HT-29 (cell line): ENCODE measurements at regions not wholly inside any gene's neighbourhood (a gene's known extent, or its start where the extent isn't known, plus 50 kb on each side); places are given as distances from the start of the nearest gene placed in this dataset.

Experiments used
- DNase-seq: peaks from one replicate; pipeline ENCODE4 v3.0.0-alpha.2; 2015; ENCODE audit warnings: low spot score

- DNase-seq: no peak
These were observed 147.0 kb downstream of the ENGASE start for GRCh38 chr17:79221597-79221996.

DNA sequence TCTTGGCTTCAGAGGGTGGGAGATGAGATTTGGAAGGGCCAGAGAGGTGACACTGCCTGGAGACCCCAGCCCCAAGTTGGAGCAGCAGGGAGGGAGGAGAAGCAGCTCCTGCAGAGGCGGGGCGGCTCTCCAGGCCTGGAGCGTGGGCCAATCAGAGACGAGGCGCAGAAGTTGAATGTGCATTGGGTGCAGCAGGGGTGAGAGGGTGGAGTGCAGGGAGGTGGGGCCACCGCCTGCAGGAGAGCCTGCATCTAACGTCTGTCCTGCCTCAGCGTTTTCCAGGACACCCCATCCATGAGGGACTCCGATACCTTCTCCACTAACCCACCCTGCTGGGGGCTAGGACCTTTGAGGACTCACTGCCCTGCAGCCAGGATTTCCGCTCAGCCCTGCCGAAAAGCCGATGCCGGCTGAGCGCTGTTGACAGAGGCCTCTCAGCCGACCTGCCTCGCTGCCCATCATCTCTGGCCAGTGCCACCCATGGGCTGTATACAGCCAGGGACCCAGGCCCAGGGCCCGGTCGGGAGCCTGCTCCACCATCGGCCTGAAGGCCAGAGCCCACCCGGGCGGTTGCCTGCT is 146.2 kb downstream of the ENGASE start:
- DNase-seq: no peak

DNA sequence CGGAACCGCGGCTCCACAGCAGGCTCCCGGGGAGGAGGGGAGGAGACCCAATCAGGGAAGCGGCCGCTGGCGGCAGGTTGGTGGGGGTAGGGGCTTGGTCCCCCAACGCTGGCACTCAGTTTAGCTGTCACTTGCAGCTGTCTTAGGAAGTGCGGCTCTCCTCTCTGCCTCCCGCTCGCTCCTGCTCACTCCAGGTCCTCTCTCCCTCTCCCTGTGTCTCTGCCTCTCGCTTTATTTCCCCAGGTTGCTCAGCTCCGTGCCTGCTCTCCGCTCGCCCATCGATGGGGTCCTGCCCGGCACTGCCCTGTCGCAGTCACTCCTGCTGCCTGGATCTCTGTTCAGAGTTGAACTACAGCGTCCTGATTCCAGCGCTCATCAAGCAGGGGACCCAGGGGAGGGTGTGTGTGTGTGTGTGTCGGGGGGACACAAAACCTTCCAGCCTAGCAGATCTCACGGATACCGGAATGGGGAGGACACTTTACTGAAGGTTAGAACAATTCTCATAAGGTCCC is 145.6 kb downstream of the ENGASE start:
- DNase-seq: no peak

GRCh38 chr17:79219208-79219935 is 144.7 kb downstream of the ENGASE start:
- no peak for DNase-seq

- no peak for DNase-seq
These were observed 144.2 kb downstream of the ENGASE start for GRCh38 chr17:79218825-79219200.

DNA sequence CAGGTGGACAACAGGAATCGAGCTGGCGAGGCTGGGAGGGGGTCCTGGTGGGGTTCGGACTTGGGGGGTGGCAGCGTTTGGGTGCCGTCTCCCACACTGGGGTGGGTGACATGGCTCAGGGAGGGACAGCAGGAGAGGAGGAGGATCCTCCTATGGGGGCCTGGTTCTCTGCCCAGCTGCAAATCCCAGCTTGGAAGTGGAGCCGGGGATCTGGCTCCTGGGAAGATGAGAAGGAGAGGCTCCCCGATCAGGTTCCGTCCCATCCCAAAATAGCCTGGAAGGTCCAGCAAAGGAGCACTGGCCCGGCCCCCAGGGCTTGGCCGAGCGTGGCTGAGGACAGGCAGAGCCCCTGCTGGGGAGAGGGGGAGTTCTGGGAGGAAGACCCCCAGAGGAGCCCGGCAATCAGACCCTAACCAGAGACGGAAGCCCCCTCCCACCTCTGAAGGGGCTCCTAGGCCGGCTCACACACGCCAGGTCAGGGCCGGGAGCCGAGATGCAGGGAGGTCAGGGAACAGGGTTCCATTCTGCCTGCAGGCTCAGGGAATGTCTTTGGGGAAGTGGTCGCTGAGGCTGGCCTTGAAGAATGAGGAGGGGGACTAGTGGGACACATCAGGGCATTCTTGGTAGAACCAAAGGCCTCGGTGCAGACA is 143.7 kb downstream of the ENGASE start:
- no peak for DNase-seq

- DNase-seq: peak; percentile 45
These were observed 143.0 kb downstream of the ENGASE start for GRCh38 chr17:79217473-79218135.

GRCh38 chr17:79216826-79217225 is 142.2 kb downstream of the ENGASE start:
- DNase-seq: no peak

- no peak for DNase-seq
These were observed 141.8 kb downstream of the ENGASE start for GRCh38 chr17:79216391-79216790.

- no peak for DNase-seq
These were observed 141.0 kb downstream of the ENGASE start for GRCh38 chr17:79215631-79216030.

GRCh38 chr17:79214940-79215604 is 140.4 kb downstream of the ENGASE start:
- no peak for DNase-seq

DNA sequence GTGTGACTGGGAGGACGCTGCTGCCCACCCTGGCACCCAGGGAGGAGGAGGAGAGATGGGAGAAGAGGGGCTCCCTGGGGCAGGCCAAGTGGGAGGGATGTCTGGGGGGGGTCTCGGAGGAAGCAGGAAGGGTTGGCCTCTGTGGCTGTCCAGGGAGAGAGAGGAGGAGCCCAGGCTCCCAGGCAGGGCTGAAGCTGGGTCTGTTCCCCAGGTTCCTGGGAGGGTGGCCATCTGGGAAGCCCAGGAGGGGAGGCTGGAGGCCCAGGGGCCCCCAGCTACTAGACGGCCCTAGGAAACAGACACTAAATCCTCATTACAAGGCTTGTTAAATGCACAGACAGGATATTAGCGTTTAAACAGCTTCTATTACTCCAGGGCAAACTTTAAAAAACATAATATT is 139.8 kb downstream of the ENGASE start:
- no peak for DNase-seq

GRCh38 chr17:79213305-79213704 is 138.7 kb downstream of the ENGASE start:
- DNase-seq: no peak

DNA sequence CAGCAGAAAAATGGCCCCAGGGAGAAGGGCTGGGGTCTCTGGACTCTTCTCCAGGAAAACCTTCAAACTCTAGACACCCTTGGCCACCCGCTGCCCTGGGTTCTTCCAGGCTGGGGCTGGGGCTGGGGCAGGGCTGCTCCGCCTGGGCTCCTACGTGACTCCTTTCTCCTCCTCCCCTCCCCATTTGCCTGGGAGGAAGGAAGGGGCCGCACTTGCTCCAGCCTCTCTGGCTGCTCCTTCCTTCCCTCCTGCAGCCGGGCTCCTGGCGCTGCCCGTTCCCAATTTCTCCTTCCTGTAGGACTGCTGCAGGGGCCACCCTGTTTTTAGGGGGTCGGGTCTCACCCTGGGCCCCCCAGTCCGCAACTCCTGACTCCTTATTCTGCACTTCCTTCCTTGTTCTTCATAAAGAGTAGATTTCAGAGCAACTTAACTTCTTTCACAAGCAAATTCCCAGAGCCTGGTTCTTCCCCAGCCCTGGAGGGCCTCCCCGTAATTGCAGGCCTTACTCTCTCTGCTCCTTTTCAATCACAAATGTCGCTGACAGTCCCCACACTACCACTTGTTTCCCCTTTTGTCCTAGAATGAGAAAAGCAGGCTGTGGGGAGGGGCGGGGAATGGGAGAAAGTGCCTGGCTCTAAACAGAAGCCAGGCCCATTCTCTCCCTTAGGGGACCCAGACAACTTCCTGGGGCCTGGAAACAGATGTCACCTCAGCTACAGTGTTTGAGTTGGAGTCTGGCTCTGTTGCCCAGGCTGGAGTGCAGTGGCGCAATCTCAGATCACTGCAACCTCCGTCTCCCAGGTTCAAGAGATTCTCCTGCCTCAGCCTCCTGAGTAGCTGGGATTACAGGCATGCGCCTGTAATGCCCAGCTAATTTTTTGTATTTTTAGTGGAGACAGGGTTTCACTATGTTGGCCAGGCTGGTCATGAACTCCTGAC is 137.8 kb downstream of the ENGASE start:
- DNase-seq: no peak

DNA sequence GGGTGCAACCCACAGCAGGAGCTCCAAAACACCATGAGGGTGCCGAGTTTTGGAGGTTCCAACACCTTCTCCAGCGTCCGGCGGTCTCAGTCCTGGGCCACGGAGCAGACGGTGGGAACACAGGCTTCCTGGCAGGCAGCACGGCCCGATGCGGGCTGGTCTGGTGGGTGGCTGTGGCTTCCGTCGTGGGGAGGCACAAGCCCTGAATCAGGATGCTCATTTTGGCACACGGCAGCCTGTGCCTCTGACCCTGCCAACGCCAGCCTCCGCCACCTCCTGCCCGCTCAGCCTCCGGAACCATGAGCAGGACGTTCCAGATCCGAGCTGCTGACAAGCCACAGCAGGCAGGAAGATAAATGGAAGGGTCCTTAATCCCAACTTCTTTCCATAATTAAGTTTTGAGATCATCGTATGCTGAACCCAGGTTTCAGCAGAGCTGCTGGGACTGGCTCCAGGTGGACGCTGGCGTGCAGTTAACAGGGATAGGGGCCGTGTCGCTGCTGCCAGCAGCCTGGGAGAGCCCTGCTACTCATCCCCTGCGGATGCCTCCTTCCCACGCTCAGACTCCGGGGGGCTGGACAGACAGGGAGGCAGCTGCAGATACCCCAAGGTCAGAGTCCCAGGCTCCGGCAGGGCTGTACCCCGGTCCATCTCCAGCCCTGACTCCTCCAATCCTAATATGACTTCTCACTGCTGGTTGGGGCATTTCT is 136.6 kb downstream of the ENGASE start:
- DNase-seq: no peak

DNA sequence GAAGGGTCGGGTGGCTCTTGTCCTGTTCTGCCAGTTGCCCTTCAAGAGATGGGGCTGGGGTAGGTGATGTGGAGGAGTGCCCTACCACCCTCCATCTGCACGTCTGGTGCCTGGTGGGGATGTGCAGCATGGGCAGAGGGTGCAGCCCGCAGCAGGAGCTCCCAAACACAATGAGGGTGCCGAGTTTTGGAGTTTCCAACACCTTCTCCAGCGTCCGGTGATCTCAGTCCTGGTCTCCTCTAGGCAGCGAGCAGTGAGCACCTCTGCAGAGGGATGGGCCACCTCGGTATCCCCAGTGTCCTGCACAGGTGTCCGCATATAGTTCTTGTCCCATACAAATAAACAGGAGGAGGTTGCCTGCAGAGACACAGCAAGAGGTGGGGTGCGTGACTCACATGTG is 136.0 kb downstream of the ENGASE start:
- no peak for DNase-seq

- DNase-seq: no peak
These were observed 133.3 kb downstream of the ENGASE start for GRCh38 chr17:79207960-79208359.

- no peak for DNase-seq
These were observed 131.1 kb downstream of the ENGASE start for GRCh38 chr17:79205688-79206205.

DNA sequence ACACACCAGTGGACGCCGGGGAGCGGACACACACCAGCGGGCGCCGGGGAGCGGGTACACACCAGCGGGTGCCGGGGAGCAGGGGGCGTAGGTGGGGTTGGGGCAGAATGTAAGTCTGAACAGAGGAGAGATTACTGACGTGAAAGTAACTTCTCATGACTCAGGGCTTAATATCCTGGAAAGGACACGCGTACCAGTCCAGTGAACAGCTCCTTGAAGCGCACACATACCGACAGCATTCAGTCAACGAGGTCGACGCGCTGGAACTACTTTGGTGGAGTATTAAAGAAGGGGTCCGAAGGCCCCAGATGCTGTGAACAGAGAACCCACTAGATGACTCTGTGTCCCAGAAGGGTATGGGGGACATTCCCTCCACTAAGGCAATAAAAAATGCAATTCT is 129.6 kb downstream of the ENGASE start:
- DNase-seq: no peak

- DNase-seq: no peak
These were observed 129.0 kb downstream of the ENGASE start for GRCh38 chr17:79203657-79204056.
